ENCODE measurements at regions not wholly inside any gene's neighbourhood (a gene's known extent, or its start where the extent isn't known, plus 50 kb on each side); places are given as distances from the start of the nearest gene placed in this dataset.

- TF ChIP-seq CTCF (IDR thresholded peaks at IDR 0.05) (no peak), POLR2A (IDR thresholded peaks at IDR 0.05) (no peak)
These were observed 265.4 kb downstream of the ADGRD1 start for GRCh38 chr12:131218923-131219669.
